Mesenteric fat pad (tissue), 1 donor: ENCODE measurements at regions not wholly inside any gene's neighbourhood (a gene's known extent, or its start where the extent isn't known, plus 50 kb on each side); places are given as distances from the start of the nearest gene placed in this dataset.
"Not testable (repeated sequence)": the region's sequence is repeated elsewhere in the genome, so short reads cannot be mapped to it uniquely, and the experiment has no call there.

Source experiments
- DNase-seq: peaks from one replicate; pipeline ENCODE4 v3.0.0-alpha.2; 2020; ENCODE audit warnings: low spot score
- donor health status: DM: yes; HTN: yes; CAD: no.

- DNase-seq = no peak
These were observed 544.6 kb downstream of the AMY1C start for GRCh38 chr1:104294259-104294658.

- no peak for DNase-seq
These were observed 545.8 kb downstream of the AMY1C start for GRCh38 chr1:104295511-104295910.

GRCh38 chr1:104309673-104310072 lies 560.0 kb downstream of the AMY1C start:
- no peak for DNase-seq

- no peak for DNase-seq
These were observed 566.1 kb downstream of the AMY1C start for GRCh38 chr1:104315823-104316222.

DNA sequence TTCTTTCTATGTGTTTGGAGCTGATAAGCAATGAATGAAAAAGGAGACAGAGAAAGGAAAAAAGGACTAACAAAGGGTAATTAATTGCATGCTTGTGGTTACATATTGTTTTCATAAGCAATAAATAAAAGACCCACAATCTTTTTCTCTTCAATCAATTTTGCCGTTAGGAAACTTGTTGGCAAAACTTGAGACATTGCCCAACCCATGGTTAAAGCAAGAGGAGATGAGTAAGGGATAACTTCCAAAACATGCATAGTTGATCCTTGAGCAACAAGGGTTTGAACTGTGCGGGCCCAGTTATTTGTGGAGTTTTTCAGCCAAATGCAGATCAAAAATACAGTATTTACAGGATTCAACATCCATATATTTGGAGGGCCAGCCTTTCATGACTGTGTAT lies 572.4 kb downstream of the AMY1C start:
- no peak for DNase-seq

GRCh38 chr1:104329278-104329677 lies 579.6 kb downstream of the AMY1C start:
- no peak for DNase-seq

DNA sequence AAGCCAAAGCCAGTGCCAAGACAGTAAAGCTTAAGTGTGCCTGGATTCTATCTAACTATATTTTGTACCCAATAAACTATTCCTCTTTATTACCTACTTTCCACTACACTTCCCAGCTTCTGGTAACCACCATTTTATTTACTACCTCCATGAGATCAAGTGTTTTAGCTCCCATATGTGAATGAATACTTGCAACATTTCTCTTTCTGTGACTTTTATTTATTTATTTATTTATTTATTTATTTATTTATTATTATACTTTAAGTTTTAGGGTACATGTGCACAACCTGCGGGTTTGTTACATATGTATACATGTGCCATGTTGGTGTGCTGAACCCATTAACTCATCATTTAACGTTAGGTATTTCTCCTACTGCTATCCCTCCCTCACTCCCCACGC lies 582.1 kb downstream of the AMY1C start:
- DNase-seq = no peak

DNA sequence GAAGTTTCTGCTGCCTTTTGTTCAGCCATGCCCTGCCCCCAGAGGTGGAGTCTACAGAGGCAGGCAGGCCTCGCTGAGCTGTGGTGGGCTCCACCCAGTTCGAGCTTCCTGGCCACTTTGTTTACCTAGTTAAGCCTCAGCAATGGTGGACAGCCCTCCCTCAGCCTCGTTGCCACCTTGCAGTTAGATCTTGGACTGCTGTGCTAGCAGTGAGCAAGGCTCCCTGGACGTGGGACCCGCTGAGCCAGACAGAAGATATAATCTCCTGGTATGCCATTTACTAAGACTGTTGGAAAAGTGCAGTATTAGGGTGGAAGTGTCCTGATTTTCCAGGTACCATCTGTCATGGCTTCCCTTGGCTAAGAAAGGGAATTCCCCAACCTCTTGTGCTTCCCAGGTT lies 588.2 kb downstream of the AMY1C start:
- not testable (repeated sequence) for DNase-seq

- DNase-seq = no peak
These were observed 592.2 kb downstream of the AMY1C start for GRCh38 chr1:104341944-104342343.

DNA sequence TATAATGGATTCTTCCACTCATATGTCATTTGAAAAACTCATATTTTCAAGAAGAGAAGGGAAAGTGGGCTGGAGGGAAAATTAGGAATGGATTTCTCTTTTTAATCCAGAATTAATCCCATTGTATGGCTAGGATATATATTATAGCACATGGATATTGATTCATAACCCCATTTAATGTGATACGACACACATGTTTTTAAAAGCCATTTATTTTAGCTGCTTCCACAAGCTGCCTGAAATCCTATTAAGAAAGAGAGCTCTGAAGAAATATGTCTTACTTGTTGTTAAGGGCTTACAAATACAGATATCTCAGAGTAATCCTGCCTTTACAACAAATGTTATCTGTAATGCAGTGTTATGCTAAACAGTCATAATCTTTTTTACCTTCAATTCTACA lies 598.6 kb downstream of the AMY1C start:
- DNase-seq = no peak

GRCh38 chr1:104353580-104353979 lies 603.9 kb downstream of the AMY1C start:
- DNase-seq = no peak

DNA sequence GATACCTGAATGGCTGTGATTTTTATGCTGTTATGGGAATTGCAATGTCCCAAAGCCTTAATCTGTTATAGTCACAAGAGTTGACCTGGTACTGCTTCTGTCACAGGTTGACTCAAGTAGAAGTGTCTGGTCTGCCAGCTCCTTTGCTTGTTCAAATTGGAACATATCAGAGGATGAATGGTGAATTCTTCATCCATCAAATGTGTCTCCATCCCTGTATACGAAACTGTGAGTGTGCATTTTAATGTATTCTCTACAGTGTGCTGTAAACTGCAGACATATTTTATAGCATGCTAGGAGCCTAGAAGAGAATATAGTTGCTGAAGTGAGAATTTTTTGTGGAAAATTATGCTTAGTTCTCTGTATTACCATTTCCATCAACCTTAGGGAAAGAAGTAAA lies 608.4 kb downstream of the AMY1C start:
- DNase-seq = no peak

- DNase-seq = no peak
These were observed 608.9 kb downstream of the AMY1C start for GRCh38 chr1:104358621-104359020.

DNA sequence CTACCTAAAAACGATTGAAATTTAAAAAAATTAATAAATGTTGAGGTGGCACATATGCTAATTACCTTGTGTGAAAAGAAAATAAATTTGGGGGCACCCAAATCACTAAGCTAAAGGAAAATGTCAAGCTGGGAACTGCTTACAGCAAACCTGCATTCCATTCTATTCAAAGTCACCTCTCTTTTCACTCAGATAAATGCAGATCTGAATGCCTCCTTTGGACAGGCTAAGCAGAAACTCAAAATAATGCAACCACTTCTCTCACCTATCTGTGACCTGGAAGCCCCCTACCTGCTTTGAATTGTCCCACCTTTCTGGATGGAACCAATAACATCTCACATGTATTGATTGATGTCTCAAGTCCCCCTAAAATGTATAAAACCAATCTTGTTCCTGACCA lies 628.7 kb downstream of the AMY1C start:
- DNase-seq = no peak

DNA sequence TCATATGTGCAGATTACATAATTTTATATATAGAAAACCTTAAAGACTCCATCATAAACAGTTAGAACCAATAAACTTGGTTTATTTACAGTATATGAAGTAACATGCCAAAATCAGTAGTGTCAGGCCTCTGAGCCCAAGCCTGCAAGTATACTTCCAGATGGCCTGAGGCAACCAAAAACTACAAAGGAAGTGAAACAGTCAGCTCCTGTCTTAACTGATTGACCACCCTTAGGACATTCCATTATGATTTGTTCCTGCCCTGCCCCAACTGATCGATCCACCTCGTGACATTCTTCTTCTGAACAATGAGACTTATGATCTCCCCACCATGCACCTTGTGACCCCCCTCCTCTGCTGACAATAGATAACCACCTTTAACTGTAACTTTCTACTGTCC lies 630.3 kb downstream of the AMY1C start:
- no peak for DNase-seq

DNA sequence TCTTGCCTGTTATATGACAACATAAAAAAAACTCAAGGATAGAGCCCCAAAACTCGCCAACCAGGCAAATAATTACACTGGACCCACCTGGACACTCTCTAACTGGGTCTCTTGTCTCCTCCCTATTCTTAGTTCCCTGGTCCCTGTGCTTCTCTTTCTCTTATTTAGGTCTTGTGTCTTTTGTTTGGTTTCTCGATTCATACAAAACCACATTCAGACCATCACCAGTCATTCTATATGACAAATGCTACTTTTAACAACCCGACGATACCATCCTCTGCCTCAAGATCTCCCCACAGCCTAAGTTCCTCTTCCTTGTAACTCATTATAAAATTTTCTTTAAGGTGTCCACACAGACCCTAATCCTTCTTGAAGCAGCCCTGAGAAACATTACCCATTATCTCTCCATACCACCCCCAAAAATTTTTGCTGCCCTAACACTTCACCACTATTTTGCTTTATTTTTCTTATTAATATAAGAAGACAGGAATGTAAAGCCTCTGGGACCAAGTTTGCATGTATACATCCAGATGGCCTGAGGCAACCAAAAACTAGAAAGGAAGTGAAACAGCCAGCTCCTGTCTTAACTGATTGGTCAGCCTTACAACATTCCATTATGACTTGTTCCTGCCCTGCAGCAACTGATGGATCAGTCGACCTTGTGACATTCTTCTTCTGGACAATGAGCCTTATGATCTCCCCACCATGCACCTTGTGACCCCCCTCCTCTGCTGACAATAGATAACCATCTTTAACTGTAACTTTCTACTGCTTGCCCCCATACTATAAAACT lies 638.2 kb downstream of the AMY1C start:
- no peak for DNase-seq

GRCh38 chr1:104392552-104392951 lies 642.9 kb downstream of the AMY1C start:
- DNase-seq = no peak

DNA sequence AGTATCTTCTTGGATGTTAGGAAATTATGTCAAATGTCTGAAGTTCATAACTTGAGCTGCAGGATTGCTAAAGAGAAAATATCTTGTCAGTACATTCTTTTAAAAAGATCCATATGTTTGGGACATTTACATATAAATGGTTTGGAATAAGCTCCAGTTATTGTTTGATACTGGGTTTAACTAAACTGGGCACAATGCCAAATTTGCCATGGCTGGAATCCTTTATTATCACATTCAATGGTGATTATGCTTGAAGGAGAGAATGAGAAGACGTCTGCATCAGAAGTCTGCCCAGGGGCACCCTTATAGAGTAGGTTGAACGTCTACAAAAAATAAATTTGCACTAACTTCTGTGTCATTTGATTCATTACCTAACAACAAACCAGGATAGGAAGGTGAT lies 652.5 kb downstream of the AMY1C start:
- no peak for DNase-seq

DNA sequence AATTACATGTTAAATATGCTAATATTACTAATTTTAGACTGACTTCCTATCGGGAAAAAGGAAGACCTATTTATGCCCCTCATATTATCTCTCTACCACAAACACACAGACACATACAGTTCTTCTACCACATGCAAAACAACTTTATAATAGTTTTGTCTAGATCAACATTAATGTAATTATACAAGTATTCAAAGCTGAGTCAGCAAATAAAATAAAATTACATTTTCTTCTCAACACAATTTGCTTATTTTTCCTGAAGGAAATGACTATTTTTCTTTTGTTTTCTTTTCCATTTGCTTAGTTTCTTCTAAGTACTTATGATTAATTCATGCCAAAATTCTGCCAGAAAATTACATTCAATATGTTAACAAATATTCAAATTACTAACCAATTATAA lies 654.2 kb downstream of the AMY1C start:
- DNase-seq = no peak

DNA sequence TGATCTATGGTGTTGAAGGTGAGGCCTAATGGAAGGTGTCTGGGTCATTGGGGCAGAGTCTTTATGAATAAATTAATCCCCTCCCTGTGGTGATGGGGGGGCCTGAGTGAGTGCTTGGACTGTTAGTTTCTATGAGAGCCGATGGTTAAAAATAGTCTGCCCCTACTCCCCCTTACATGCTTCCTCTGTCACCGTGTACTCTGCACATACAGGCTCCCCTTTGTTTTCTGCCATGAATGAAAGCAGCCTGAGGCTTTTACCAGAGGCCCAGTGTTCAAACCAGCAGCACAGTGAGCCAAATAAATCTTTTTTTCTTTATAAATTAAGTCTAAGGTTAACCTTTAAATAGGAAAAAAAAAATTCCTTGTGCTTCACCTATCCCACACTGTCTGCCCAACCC lies 657.0 kb downstream of the AMY1C start:
- no peak for DNase-seq

DNA sequence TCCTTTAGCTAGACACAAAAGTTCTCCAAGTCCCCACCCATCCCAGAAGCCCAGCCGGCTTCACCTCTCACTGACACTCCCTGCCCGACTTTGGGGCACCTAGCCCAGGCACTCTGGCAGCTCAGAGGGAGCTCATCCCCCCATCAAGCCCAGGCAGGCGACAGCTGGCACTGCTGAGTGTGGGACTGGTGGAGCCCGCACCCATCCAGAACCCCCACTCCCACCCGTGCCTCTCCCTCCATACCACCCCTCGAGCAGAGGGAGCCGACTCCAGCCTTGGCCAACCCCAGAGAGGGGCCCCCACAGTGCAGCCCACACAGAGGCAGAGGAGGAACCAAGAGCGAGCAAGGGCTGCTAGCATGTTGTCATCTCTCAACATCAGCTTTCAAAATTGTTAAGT lies 658.6 kb downstream of the AMY1C start:
- DNase-seq = no peak

- no peak for DNase-seq
These were observed 685.6 kb downstream of the AMY1C start for GRCh38 chr1:104435255-104435654.

- no peak for DNase-seq
These were observed 690.3 kb downstream of the AMY1C start for GRCh38 chr1:104440011-104440410.

GRCh38 chr1:104456724-104457123 lies 707.0 kb downstream of the AMY1C start:
- DNase-seq = no peak
